CD14-positive monocyte (primary cell): ENCODE measurements at regions not wholly inside any gene's neighbourhood (a gene's known extent, or its start where the extent isn't known, plus 50 kb on each side); places are given as distances from the start of the nearest gene placed in this dataset.

Experiments
- DNase-seq, 3 donors: peaks; one replicate each; pipeline ENCODE4 v3.0.0-alpha.2; 2011 to 2022
- H2AFZ ChIP-seq: 2 replicates; pipeline ENCODE4 v1.6.0; 2012; ENCODE audit warnings: mild to moderate bottlenecking, low read depth, low read length, inconsistent platforms; ENCODE audit not compliant: insufficient read depth, poor library complexity, severe bottlenecking
- H3K27ac ChIP-seq, 2 donors: 1 replicate in 1 of 2; 2 replicates in 1 of 2; pipeline ENCODE4 v1.5.1; 2012 to 2013; ENCODE audit warnings: low read length in 2 of 2, control low read depth in 1 of 2, inconsistent platforms in 1 of 2, low read depth in 1 of 2, mild to moderate bottlenecking in 1 of 2
- H3K27me3 ChIP-seq, 2 donors: one replicate each; pipeline versions ENCODE4 v1.6.0 to v1.6.1; 2011 to 2013; ENCODE audit warnings: low read length in 2 of 2; ENCODE audit not compliant: control insufficient read depth in 2 of 2, insufficient read depth in 2 of 2
- H3K36me3 ChIP-seq, 2 donors: replicated peaks in 1 of 2; 1 replicate in 1 of 2; 2 replicates in 1 of 2; pipeline versions ENCODE4 v1.5.1 to v1.6.1; 2012 to 2013; ENCODE audit warnings: low read length in 2 of 2, control low read depth in 1 of 2, inconsistent platforms in 1 of 2, mild to moderate bottlenecking in 1 of 2; ENCODE audit not compliant: insufficient read depth in 2 of 2, control insufficient read depth in 1 of 2
- H3K4me1 ChIP-seq, 2 donors: 1 replicate in 1 of 2; 2 replicates in 1 of 2; pipeline versions ENCODE4 v1.5.1 to v1.6.1; 2012 to 2013; ENCODE audit warnings: low read length in 2 of 2, control low read depth in 1 of 2, inconsistent platforms in 1 of 2, mild to moderate bottlenecking in 1 of 2, moderate library complexity in 1 of 2; ENCODE audit not compliant: insufficient read depth in 2 of 2, control insufficient read depth in 1 of 2
- H3K4me2 ChIP-seq: replicated peaks from 2 replicates; pipeline ENCODE3; 2012; ENCODE audit warnings: low read length, moderate library complexity, mild to moderate bottlenecking; ENCODE audit not compliant: poor library complexity, severe bottlenecking; ENCODE audit errors: extremely low read depth
- H3K4me3 ChIP-seq, 3 experiments: fragments of 200-600 bp in 1 of 3; sonication (generic) in 1 of 3; replicated peaks in 1 of 3; 1 replicate in 2 of 3; 2 replicates in 1 of 3; pipeline ENCODE4 v1.5.1; 2011 to 2013; ENCODE audit warnings: low read length in 3 of 3, mild to moderate bottlenecking in 3 of 3, control low read depth in 2 of 3, low read depth in 2 of 3, inconsistent platforms in 1 of 3, moderate library complexity in 1 of 3
- H3K79me2 ChIP-seq: 2 replicates; pipeline ENCODE4 v1.6.0; 2012; ENCODE audit warnings: mild to moderate bottlenecking, control low read depth, inconsistent platforms, low read length, moderate library complexity; ENCODE audit not compliant: insufficient read depth
- H3K9ac ChIP-seq: 2 replicates; pipeline ENCODE4 v1.6.0; 2017; ENCODE audit warnings: low read length, mild to moderate bottlenecking; ENCODE audit not compliant: insufficient read depth, poor library complexity, severe bottlenecking
- H3K9me3 ChIP-seq, 2 donors: replicated peaks in 1 of 2; 1 replicate in 1 of 2; 2 replicates in 1 of 2; pipeline versions ENCODE4 v1.5.1 to v1.6.1; 2012 to 2013; ENCODE audit warnings: low read length in 2 of 2, control low read depth in 1 of 2; ENCODE audit not compliant: control insufficient read depth in 1 of 2, insufficient read depth in 1 of 2
- H4K20me1 ChIP-seq: 2 replicates; pipeline ENCODE4 v1.6.0; 2012; ENCODE audit warnings: mild to moderate bottlenecking, low read length, control low read depth, moderate library complexity; ENCODE audit not compliant: insufficient read depth
- H3K27ac Mint-ChIP-seq, 7 donors: one replicate each; pipeline ENCODE4 v1.8.0; 2020; ENCODE audit warnings: mild to moderate bottlenecking in 7 of 7, mixed read lengths in 7 of 7, moderate library complexity in 6 of 7, inconsistent platforms in 2 of 7
- H3K27me3 Mint-ChIP-seq, 3 donors: one replicate each; pipeline ENCODE4 v1.8.0; 2021 to 2022; ENCODE audit warnings: low read depth in 3 of 3, mild to moderate bottlenecking in 3 of 3, mixed read lengths in 3 of 3, moderate library complexity in 3 of 3, inconsistent platforms in 1 of 3
- H3K36me3 Mint-ChIP-seq, 2 donors: one replicate each; pipeline ENCODE4 v1.8.0; 2020; ENCODE audit warnings: mixed read lengths in 2 of 2, inconsistent platforms in 1 of 2, mild to moderate bottlenecking in 1 of 2
- H3K4me1 Mint-ChIP-seq: one replicate; pipeline ENCODE4 v1.8.0; 2020; ENCODE audit warnings: mild to moderate bottlenecking, mixed read lengths
- H3K4me3 Mint-ChIP-seq, 2 donors: one replicate each; pipeline ENCODE4 v1.8.0; 2020; ENCODE audit warnings: mild to moderate bottlenecking in 2 of 2, mixed read lengths in 2 of 2, moderate library complexity in 1 of 2
- H3K9me3 Mint-ChIP-seq, 7 donors: one replicate each; pipeline ENCODE4 v1.8.0; 2020 to 2022; ENCODE audit warnings: mixed read lengths in 7 of 7, mild to moderate bottlenecking in 6 of 7, moderate library complexity in 6 of 7, inconsistent platforms in 2 of 7
- CTCF ChIP-seq: fragments of 200-600 bp; IDR thresholded peaks from one replicate; pipeline ENCODE4 v1.8.0; 2022; ENCODE audit warnings: antibody characterized with exemption, mild to moderate bottlenecking
- WGBS: methylation state at CpG from one replicate; pipeline ENCODE4 v1.1.5; 2013; ENCODE audit warnings: missing lambda C conversion rate; ENCODE audit not compliant: insufficient coverage; 5-methylcytosine and 5-hydroxymethylcytosine counted together
- intact Hi-C, 2 donors: fragments of 100-400 bp; cut with micrococcal nuclease; formaldehyde crosslinking; loops; one replicate each; pipeline versions ENCODE4 v1.15.0 to v1.15.1; 2023

- Histone ChIP-seq H3K9me3 (peaks cover 9 to 13% of the 10 kb centered on the region in 2 donors), H4K20me1 (no peaks in the 10 kb centered on the region), H3K79me2 (no peaks in the 10 kb centered on the region), H3K27me3 (no peaks in the 10 kb centered on the region), H3K9ac (no peak overlapping the region), H2AFZ (no peak overlapping the region), H3K36me3 (no peaks in the 10 kb centered on the region), H3K4me3 (no peak overlapping the region), H3K4me1 (no peaks in the 10 kb centered on the region), H3K4me2 (no peak overlapping the region), H3K27ac (no peak overlapping the region)
- TF ChIP-seq CTCF = no peak
- H3K4me1 Mint-ChIP-seq = no peaks in the 10 kb centered on the region
- H3K4me3 Mint-ChIP-seq = no peak overlapping the region
- no peaks in the 10 kb centered on the region for H3K27me3 Mint-ChIP-seq
- H3K27ac Mint-ChIP-seq = no peak overlapping the region
- intact Hi-C loops = no loop called here
- H3K9me3 Mint-ChIP-seq = peaks cover 0 to 13% (median 9%) of the 10 kb centered on the region in 7 donors
- no peaks in the 10 kb centered on the region for H3K36me3 Mint-ChIP-seq
- DNase-seq = no peak
Measured at GRCh38 chr6:122238861-122239260, 160.6 kb upstream of the HSF2 start.

GRCh38 chr6:122246906-122247658 lies 152.4 kb upstream of the HSF2 start:
- Histone ChIP-seq H4K20me1 (no peaks in the 10 kb centered on the region), H2AFZ (no peak overlapping the region), H3K27me3 (no peaks in the 10 kb centered on the region), H3K79me2 (no peaks in the 10 kb centered on the region), H3K36me3 (no peaks in the 10 kb centered on the region), H3K4me1 (no peaks in the 10 kb centered on the region), H3K9me3 (peaks cover 32 to 38% of the 10 kb centered on the region in 2 donors), H3K9ac (no peak overlapping the region), H3K27ac (no peak overlapping the region), H3K4me3 (no peak overlapping the region), H3K4me2 (no peak overlapping the region)
- intact Hi-C loops = no loop called here
- no peak for TF ChIP-seq CTCF
- no peak for DNase-seq
- 84% methylated on average over 5 of the region's 5 CpGs for WGBS
- H3K27ac Mint-ChIP-seq = no peak overlapping the region
- H3K27me3 Mint-ChIP-seq = peaks cover 0 to 3% (median 0%) of the 10 kb centered on the region in 3 donors
- H3K4me3 Mint-ChIP-seq = no peak overlapping the region
- H3K36me3 Mint-ChIP-seq = no peaks in the 10 kb centered on the region
- no peaks in the 10 kb centered on the region for H3K4me1 Mint-ChIP-seq
- H3K9me3 Mint-ChIP-seq = peaks cover 4 to 26% (median 17%) of the 10 kb centered on the region in 7 donors
